HL-60 (cell line): ENCODE measurements at regions not wholly inside any gene's neighbourhood (a gene's known extent, or its start where the extent isn't known, plus 50 kb on each side); places are given as distances from the start of the nearest gene placed in this dataset.

ENCODE experiments used
- TF ChIP-seq, protein P1 (sequence below): IDR thresholded peaks from one replicate; pipeline ENCODE4 v1.5.1; 2011; ENCODE audit warnings: low read length, control low read depth, inconsistent platforms; ENCODE audit not compliant: insufficient read depth
- TF ChIP-seq, protein P2 (sequence below): IDR thresholded peaks from 2 replicates; pipeline ENCODE4 v1.6.1; 2012; ENCODE audit warnings: low read depth; ENCODE audit not compliant: insufficient replicate concordance

DNA sequence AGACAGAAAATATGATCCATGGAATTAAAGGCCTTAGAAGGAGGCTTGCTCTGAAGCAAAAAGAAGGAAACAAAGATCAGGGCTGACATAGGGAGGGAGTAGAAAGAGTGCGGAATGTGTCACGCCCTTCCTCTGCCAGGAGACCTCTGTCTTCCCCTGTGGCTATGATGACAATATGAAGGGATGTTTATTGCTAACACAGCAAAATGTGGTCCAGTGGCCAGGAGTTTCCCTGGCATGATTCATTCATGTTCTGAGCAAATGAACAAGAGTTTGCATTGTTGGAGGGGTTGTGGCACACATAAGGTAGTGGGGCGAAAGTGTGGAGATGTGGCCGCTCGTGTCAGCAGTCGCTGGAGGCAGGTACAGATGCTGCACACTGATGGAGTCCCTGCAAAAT is 169.4 kb downstream of the SHQ1 start:
- TF ChIP-seq, protein P1, sequence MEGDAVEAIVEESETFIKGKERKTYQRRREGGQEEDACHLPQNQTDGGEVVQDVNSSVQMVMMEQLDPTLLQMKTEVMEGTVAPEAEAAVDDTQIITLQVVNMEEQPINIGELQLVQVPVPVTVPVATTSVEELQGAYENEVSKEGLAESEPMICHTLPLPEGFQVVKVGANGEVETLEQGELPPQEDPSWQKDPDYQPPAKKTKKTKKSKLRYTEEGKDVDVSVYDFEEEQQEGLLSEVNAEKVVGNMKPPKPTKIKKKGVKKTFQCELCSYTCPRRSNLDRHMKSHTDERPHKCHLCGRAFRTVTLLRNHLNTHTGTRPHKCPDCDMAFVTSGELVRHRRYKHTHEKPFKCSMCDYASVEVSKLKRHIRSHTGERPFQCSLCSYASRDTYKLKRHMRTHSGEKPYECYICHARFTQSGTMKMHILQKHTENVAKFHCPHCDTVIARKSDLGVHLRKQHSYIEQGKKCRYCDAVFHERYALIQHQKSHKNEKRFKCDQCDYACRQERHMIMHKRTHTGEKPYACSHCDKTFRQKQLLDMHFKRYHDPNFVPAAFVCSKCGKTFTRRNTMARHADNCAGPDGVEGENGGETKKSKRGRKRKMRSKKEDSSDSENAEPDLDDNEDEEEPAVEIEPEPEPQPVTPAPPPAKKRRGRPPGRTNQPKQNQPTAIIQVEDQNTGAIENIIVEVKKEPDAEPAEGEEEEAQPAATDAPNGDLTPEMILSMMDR = no peak
- TF ChIP-seq, protein P2, sequence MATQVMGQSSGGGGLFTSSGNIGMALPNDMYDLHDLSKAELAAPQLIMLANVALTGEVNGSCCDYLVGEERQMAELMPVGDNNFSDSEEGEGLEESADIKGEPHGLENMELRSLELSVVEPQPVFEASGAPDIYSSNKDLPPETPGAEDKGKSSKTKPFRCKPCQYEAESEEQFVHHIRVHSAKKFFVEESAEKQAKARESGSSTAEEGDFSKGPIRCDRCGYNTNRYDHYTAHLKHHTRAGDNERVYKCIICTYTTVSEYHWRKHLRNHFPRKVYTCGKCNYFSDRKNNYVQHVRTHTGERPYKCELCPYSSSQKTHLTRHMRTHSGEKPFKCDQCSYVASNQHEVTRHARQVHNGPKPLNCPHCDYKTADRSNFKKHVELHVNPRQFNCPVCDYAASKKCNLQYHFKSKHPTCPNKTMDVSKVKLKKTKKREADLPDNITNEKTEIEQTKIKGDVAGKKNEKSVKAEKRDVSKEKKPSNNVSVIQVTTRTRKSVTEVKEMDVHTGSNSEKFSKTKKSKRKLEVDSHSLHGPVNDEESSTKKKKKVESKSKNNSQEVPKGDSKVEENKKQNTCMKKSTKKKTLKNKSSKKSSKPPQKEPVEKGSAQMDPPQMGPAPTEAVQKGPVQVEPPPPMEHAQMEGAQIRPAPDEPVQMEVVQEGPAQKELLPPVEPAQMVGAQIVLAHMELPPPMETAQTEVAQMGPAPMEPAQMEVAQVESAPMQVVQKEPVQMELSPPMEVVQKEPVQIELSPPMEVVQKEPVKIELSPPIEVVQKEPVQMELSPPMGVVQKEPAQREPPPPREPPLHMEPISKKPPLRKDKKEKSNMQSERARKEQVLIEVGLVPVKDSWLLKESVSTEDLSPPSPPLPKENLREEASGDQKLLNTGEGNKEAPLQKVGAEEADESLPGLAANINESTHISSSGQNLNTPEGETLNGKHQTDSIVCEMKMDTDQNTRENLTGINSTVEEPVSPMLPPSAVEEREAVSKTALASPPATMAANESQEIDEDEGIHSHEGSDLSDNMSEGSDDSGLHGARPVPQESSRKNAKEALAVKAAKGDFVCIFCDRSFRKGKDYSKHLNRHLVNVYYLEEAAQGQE = no peak
